GM12875 (cell line): ENCODE measurements at regions not wholly inside any gene's neighbourhood (a gene's known extent, or its start where the extent isn't known, plus 50 kb on each side); places are given as distances from the start of the nearest gene placed in this dataset.

Experiments
- H3K4me3 ChIP-seq: one replicate; pipeline ENCODE4 v1.5.1; 2011; ENCODE audit warnings: low read depth, low read length, control low read depth
- TF ChIP-seq, protein P1 (sequence below): IDR thresholded peaks from 2 replicates; pipeline ENCODE4 v1.5.1; 2011; ENCODE audit warnings: low read depth, mild to moderate bottlenecking, control low read depth, inconsistent platforms, low read length, moderate library complexity, borderline replicate concordance; ENCODE audit not compliant: insufficient read depth

GRCh38 chr7:41117431-41117830, 585.5 kb downstream of the INHBA start:
- H3K4me3 ChIP-seq = no peak overlapping the region
- TF ChIP-seq, protein P1, sequence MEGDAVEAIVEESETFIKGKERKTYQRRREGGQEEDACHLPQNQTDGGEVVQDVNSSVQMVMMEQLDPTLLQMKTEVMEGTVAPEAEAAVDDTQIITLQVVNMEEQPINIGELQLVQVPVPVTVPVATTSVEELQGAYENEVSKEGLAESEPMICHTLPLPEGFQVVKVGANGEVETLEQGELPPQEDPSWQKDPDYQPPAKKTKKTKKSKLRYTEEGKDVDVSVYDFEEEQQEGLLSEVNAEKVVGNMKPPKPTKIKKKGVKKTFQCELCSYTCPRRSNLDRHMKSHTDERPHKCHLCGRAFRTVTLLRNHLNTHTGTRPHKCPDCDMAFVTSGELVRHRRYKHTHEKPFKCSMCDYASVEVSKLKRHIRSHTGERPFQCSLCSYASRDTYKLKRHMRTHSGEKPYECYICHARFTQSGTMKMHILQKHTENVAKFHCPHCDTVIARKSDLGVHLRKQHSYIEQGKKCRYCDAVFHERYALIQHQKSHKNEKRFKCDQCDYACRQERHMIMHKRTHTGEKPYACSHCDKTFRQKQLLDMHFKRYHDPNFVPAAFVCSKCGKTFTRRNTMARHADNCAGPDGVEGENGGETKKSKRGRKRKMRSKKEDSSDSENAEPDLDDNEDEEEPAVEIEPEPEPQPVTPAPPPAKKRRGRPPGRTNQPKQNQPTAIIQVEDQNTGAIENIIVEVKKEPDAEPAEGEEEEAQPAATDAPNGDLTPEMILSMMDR = no peak

- TF ChIP-seq, protein P1 = no peak
- no peak overlapping the region for H3K4me3 ChIP-seq
Observed at GRCh38 chr7:41116817-41117216, 586.1 kb downstream of the INHBA start.

DNA sequence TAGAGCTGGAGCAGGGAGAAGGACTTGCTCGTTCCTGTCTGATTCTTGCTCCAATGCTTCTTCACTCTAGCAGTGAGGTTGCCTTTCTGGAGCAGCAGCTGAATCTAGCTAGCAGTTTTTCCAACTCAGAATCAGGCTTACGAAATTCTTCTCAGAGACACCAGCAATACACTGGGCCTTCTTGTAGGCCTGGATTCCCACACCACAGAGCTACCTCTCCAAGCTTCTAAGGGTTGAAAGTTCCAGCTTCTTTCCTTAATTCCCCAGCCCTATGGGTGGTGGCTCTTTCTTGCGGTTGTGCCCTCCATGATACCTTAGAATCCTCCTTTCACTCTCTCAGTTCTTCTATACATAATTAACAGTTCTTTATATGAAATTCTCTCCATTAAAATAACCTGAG, 586.6 kb downstream of the INHBA start:
- TF ChIP-seq, protein P1 = no peak
- no peak overlapping the region for H3K4me3 ChIP-seq

- TF ChIP-seq, protein P1 = no peak
- no peak overlapping the region for H3K4me3 ChIP-seq
Observed at GRCh38 chr7:41114691-41115090, 588.2 kb downstream of the INHBA start.

DNA sequence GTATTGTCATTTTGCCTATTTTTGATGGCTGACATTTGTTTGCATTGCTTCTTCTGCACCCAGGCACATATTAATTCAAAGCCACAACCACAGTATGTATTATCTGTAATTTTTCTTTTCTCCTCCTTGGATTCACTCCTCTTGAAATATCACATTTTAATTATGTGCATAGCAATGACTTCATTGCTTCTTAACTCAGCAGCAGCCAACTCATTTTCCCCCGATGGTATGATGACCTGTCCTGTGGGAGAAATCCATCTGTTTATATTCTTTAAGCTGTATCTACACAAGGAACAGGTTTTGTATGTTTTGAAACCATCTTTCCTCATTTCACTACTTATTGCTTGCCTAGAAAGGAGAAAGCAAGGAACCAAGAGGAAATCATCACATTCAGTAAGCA, 588.8 kb downstream of the INHBA start:
- no peak overlapping the region for H3K4me3 ChIP-seq
- TF ChIP-seq, protein P1 = no peak

DNA sequence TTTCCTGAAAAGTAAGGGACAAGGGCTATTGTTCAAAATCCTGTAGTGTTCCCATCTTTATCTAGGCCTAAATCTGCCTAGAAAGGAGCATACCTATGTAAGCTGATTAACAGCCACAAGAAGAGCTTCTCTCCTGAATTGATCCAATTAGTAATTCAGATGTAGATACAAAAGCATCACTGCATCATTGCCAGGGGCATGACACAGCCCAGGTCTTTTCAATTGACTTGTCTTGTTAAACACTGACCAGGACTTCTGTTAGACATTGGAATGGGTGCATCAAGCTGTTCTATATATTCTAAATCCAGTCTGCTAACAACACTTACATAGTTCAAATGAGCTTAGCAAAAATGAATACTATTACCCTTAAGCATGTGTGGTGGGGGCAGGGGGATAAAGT, 589.2 kb downstream of the INHBA start:
- no peak overlapping the region for H3K4me3 ChIP-seq
- TF ChIP-seq, protein P1 = no peak

DNA sequence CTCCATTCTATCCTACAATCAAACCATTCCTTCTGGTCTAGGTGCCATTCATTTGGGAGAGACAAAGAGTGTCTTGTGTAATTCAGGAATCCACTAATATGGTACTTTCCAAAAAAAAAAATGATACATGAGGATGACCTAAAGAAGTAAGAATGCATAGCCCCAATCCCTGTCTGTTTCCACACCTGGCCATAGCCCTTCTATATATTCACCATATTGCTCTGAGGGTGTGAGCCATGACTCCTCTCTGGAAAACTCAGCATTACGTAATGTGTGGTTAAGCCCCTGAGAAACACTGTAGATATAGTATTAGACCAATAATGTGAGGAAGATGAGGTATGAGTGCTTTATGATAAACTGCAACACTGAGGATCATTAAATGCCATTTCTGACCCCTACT, 592.7 kb downstream of the INHBA start:
- no peak overlapping the region for H3K4me3 ChIP-seq
- TF ChIP-seq, protein P1 = no peak
